ENCODE measurements at regions not wholly inside any gene's neighbourhood (a gene's known extent, or its start where the extent isn't known, plus 50 kb on each side); places are given as distances from the start of the nearest gene placed in this dataset.

- TF ChIP-seq CTCF (conservative IDR thresholded peaks at IDR 0.05) (no peak), EZH2 (IDR thresholded peaks at IDR 0.05; ENCODE audit: low read depth) (no peak)
These were observed 52.3 kb upstream of the CLNK start for GRCh38 chr4:10736895-10737294.
